ENCODE measurements at regions not wholly inside any gene's neighbourhood (a gene's known extent, or its start where the extent isn't known, plus 50 kb on each side); places are given as distances from the start of the nearest gene placed in this dataset.

DNA sequence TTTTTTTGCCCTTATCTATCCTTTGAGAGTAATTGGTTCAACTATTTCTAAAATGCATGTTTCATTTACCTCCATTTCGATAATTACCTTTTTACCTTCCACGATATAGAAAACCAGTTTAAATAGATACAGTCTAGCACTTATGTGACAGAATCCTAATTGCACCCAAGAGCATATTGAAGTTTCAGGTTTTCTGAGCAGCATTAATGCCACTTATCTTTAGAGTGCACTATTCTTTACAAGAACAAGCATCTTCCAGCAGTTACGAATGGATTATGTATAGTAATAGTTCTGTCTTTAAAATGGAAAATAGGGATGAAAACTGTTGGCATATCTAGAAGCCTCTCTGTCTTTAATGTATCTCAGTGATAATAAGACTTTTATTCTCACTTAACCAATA, 82.2 kb upstream of the ATXN7L3B start:
- Histone ChIP-seq H3K4me1 (no peaks in the 10 kb centered on the region), H3K9ac (no peak overlapping the region), H3K27me3 (ENCODE audit: control insufficient read depth, insufficient read depth, low read length) (no peaks in the 10 kb centered on the region), H3K36me3 (ENCODE audit: control insufficient read depth, insufficient read depth, low read length) (no peaks in the 10 kb centered on the region), H3K9me3 (ENCODE audit: control insufficient read depth, low read length) (no peaks in the 10 kb centered on the region), H2AFZ (no peak overlapping the region), H3K4me2 (ENCODE audit: low read length) (no peak overlapping the region), H3K4me3 (ENCODE audit: low read depth, low read length) (no peak overlapping the region), H3K27ac (no peak overlapping the region), H3K79me2 (no peaks in the 10 kb centered on the region)
- TF ChIP-seq, protein P1, sequence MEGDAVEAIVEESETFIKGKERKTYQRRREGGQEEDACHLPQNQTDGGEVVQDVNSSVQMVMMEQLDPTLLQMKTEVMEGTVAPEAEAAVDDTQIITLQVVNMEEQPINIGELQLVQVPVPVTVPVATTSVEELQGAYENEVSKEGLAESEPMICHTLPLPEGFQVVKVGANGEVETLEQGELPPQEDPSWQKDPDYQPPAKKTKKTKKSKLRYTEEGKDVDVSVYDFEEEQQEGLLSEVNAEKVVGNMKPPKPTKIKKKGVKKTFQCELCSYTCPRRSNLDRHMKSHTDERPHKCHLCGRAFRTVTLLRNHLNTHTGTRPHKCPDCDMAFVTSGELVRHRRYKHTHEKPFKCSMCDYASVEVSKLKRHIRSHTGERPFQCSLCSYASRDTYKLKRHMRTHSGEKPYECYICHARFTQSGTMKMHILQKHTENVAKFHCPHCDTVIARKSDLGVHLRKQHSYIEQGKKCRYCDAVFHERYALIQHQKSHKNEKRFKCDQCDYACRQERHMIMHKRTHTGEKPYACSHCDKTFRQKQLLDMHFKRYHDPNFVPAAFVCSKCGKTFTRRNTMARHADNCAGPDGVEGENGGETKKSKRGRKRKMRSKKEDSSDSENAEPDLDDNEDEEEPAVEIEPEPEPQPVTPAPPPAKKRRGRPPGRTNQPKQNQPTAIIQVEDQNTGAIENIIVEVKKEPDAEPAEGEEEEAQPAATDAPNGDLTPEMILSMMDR (IDR thresholded peaks at IDR 0.05): no peak

DNA sequence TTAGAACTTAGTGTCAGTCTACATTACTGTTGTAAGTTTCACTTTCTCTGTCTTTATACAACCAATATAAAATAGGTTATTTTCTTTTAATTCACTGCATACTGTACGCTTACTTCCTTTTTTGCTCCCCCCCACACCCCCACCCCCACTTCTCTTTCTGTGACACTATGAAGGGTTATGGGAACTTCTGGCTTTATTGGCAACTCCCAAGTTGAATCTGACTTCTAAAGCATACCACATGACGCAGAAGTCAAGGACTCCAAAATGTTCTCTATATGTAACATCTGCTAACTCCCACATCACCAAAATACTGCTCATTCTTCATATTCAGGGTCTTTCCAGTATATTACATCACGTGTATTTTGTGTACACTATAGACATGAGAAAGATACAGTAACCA, 81.2 kb upstream of the ATXN7L3B start:
- H3K27me3 ChIP-seq (ENCODE audit: control insufficient read depth, insufficient read depth, low read length): no peaks in the 10 kb centered on the region
- H3K79me2 ChIP-seq: no peaks in the 10 kb centered on the region
- H3K9me3 ChIP-seq (ENCODE audit: control insufficient read depth, low read length): no peaks in the 10 kb centered on the region
- no peaks in the 10 kb centered on the region for H3K4me1 ChIP-seq
- TF ChIP-seq, protein P1 (IDR thresholded peaks at IDR 0.05): no peak
- H2AFZ ChIP-seq: no peak overlapping the region
- no peak overlapping the region for H3K4me2 ChIP-seq (ENCODE audit: low read length)
- no peak overlapping the region for H3K4me3 ChIP-seq (ENCODE audit: low read depth, low read length)
- H3K9ac ChIP-seq: no peak overlapping the region
- H3K27ac ChIP-seq: no peak overlapping the region
- H3K36me3 ChIP-seq (ENCODE audit: control insufficient read depth, insufficient read depth, low read length): no peaks in the 10 kb centered on the region

DNA sequence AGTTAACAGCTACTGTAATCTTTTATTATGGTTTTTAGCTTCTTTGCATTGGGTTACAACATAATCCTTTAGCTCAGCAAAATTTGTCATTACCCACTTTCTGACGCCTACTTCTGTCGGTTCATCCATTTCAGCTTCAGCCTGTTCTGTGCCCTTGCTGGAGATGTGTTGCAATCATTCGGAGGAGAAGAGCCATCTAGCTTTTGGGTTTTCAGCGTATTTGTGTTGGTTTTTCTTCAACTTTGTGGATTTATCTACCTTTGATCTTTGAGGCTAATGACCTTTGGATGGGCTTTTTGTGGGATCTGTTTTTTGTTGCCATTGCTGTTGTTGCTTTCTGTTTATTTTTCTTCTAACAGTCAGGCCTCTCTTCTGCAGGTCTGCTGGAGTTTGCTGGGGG, 69.2 kb upstream of the ATXN7L3B start:
- no peaks in the 10 kb centered on the region for H3K27me3 ChIP-seq (ENCODE audit: control insufficient read depth, insufficient read depth, low read length)
- H3K4me2 ChIP-seq (ENCODE audit: low read length): no peak overlapping the region
- no peak overlapping the region for H3K27ac ChIP-seq
- H3K36me3 ChIP-seq (ENCODE audit: control insufficient read depth, insufficient read depth, low read length): no peaks in the 10 kb centered on the region
- no peaks in the 10 kb centered on the region for H3K79me2 ChIP-seq
- no peak overlapping the region for H3K4me3 ChIP-seq (ENCODE audit: low read depth, low read length)
- no peak overlapping the region for H3K9ac ChIP-seq
- TF ChIP-seq, protein P1 (IDR thresholded peaks at IDR 0.05): no peak
- H3K9me3 ChIP-seq (ENCODE audit: control insufficient read depth, low read length): no peaks in the 10 kb centered on the region
- no peaks in the 10 kb centered on the region for H3K4me1 ChIP-seq
- no peak overlapping the region for H2AFZ ChIP-seq

DNA sequence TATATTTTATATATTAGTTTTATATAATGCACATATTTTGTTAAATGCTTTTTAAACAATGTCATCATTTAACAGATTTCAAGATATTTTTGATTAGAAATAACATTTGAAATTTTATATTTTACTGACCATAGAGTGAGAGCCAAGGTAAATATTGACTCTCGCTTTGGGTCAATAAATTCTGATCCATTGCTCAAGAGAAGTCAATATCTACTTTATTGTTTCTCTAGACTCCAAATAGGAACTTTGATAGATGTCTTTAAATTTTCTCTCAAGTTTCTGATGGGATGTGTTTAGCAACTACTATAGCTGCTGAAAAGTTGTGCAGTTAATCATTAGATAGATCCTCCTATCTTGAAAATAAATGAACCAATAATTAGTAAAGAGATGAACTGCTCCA, 61.4 kb upstream of the ATXN7L3B start:
- H3K27ac ChIP-seq: no peak overlapping the region
- TF ChIP-seq, protein P1 (IDR thresholded peaks at IDR 0.05): no peak
- no peak overlapping the region for H3K4me3 ChIP-seq (ENCODE audit: low read depth, low read length)
- H3K79me2 ChIP-seq: no peaks in the 10 kb centered on the region
- no peaks in the 10 kb centered on the region for H3K27me3 ChIP-seq (ENCODE audit: control insufficient read depth, insufficient read depth, low read length)
- no peak overlapping the region for H3K9ac ChIP-seq
- no peaks in the 10 kb centered on the region for H3K4me1 ChIP-seq
- no peaks in the 10 kb centered on the region for H3K36me3 ChIP-seq (ENCODE audit: control insufficient read depth, insufficient read depth, low read length)
- H2AFZ ChIP-seq: no peak overlapping the region
- H3K9me3 ChIP-seq (ENCODE audit: control insufficient read depth, low read length): no peaks in the 10 kb centered on the region
- no peak overlapping the region for H3K4me2 ChIP-seq (ENCODE audit: low read length)

DNA sequence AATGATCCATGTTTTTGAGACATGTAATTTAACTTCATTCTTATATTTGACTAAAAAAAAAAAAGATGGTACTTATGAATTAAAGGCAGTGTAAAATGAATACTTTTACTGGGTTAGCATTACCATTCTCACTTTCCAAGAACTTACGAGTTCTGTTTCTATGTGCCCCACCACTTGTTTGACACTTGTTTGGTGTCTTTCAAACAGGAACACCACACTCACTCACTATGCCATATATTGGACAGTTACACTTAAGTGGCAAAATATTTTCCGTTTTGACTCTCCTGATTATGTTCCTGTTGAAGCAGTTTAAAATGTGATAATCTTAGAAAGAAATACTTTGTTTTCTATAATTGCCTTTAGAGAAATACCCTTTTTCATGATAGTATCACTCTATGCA, 56.6 kb upstream of the ATXN7L3B start:
- Histone ChIP-seq H3K27me3 (ENCODE audit: control insufficient read depth, insufficient read depth, low read length) (no peaks in the 10 kb centered on the region), H2AFZ (no peak overlapping the region), H3K4me2 (ENCODE audit: low read length) (no peak overlapping the region), H3K4me3 (ENCODE audit: low read depth, low read length) (no peak overlapping the region), H3K79me2 (no peaks in the 10 kb centered on the region), H3K36me3 (ENCODE audit: control insufficient read depth, insufficient read depth, low read length) (no peaks in the 10 kb centered on the region), H3K9me3 (ENCODE audit: control insufficient read depth, low read length) (no peaks in the 10 kb centered on the region), H3K9ac (no peak overlapping the region), H3K4me1 (no peaks in the 10 kb centered on the region), H3K27ac (no peak overlapping the region)
- TF ChIP-seq, protein P1 (IDR thresholded peaks at IDR 0.05): no peak
